WERI-Rb-1 (cell line): ENCODE measurements at regions not wholly inside any gene's neighbourhood (a gene's known extent, or its start where the extent isn't known, plus 50 kb on each side); places are given as distances from the start of the nearest gene placed in this dataset.
A peak's percentile ranks its signal among the peaks of the same experiment; 100 is the strongest.

Experiments used
- DNase-seq: peaks from one replicate; pipeline ENCODE4 v3.0.0-alpha.2; 2020
- H3K27ac ChIP-seq: fragments of 250-450 bp; sonication (Bioruptor Pico); 2 replicates; pipeline ENCODE4 v1.5.1; 2020; ENCODE audit warnings: mild to moderate bottlenecking, moderate library complexity
- H3K27me3 ChIP-seq: fragments of 250-450 bp; sonication (Bioruptor Pico); 2 replicates; pipeline ENCODE4 v1.5.1; 2021; ENCODE audit warnings: mild to moderate bottlenecking, low read depth, moderate library complexity; ENCODE audit not compliant: insufficient read depth, severe bottlenecking
- H3K36me3 ChIP-seq: fragments of 250-450 bp; sonication (Bioruptor Pico); 2 replicates; pipeline ENCODE4 v1.5.1; 2020; ENCODE audit warnings: mild to moderate bottlenecking, moderate library complexity
- H3K4me3 ChIP-seq: 2 replicates; pipeline ENCODE4 v1.5.1; 2011; ENCODE audit warnings: low read depth, mild to moderate bottlenecking, control low read depth, low read length
- H3K9me3 ChIP-seq: fragments of 250-450 bp; sonication (Bioruptor Pico); 2 replicates; pipeline ENCODE4 v1.5.1; 2021; ENCODE audit warnings: mild to moderate bottlenecking, moderate library complexity; ENCODE audit not compliant: severe bottlenecking
- CTCF ChIP-seq: IDR thresholded peaks from 2 replicates; pipeline ENCODE4 v1.5.1; 2011; ENCODE audit warnings: low read depth, mild to moderate bottlenecking, control low read depth, inconsistent platforms, low read length

DNA sequence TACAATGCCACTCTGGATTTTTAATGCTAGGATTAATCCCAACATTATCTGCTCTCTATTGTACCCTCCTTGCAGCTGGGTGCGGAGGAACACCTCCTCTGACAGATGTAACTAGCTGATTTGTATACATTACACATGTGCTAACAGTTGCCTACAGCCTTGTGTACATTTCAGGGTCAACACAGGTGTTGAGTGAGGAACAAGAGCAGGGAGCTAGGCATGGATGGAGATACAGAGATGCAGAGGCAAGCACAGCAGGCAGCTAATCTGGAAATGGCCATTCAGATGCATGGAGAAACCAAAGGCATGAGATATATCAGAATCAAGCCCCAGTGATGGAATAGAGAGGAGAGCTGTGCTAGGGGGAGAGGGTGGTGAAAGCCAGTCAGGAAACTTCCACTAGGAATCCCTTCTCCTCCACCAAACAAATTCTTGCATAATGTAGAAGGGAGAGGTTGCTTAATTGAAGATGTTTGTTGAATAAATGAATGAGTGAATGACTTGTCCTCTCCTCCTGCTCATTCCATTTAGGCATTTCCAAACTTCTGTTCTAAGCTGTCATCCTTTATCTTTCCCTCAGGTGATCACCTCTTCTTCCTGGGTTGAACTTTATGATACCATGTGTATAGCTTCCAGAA lies 313.2 kb downstream of the ATP23 start:
- H3K36me3 ChIP-seq = no peaks in the 10 kb centered on the region
- no peak for DNase-seq
- TF ChIP-seq CTCF = no peak
- no peaks in the 10 kb centered on the region for H3K27me3 ChIP-seq
- peaks cover 6% of the 10 kb centered on the region for H3K9me3 ChIP-seq
- peak overlapping the region; percentile 81; the same call in 1 of the 2 replicates for H3K27ac ChIP-seq
- no peak overlapping the region for H3K4me3 ChIP-seq

- no peaks in the 10 kb centered on the region for H3K27me3 ChIP-seq
- no peak overlapping the region for H3K27ac ChIP-seq
- no peak for DNase-seq
- H3K4me3 ChIP-seq = no peak overlapping the region
- TF ChIP-seq CTCF = no peak
- H3K9me3 ChIP-seq = no peaks in the 10 kb centered on the region
- no peaks in the 10 kb centered on the region for H3K36me3 ChIP-seq
These were observed 321.4 kb downstream of the ATP23 start for GRCh38 chr12:58262796-58263195.

DNA sequence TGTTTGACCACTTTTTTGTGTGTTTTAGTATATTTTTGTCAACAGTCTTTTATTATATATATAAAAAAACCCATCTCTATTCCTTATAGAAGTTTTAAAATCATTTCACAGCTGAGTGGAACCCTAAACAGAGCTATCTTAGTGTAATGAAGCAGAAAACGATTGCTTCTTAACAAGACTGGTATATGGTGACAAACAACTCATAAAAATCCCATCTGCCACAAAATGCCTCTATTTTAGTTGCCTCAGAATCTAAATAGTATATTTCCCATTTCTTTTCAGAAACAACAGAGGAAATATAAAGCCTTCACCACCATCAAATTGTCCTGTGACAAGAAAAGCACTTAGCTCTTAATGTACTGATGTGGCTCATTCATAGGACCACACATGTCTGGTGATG lies 322.4 kb downstream of the ATP23 start:
- Histone ChIP-seq H3K27ac (no peak overlapping the region), H3K9me3 (no peaks in the 10 kb centered on the region), H3K36me3 (no peaks in the 10 kb centered on the region), H3K27me3 (no peaks in the 10 kb centered on the region), H3K4me3 (no peak overlapping the region)
- no peak for DNase-seq
- no peak for TF ChIP-seq CTCF

- Histone ChIP-seq H3K9me3 (no peaks in the 10 kb centered on the region), H3K36me3 (no peaks in the 10 kb centered on the region), H3K4me3 (no peak overlapping the region), H3K27me3 (no peaks in the 10 kb centered on the region), H3K27ac (no peak overlapping the region)
- no peak for DNase-seq
- TF ChIP-seq CTCF = no peak
These were observed 326.7 kb downstream of the ATP23 start for GRCh38 chr12:58268069-58268468.

DNA sequence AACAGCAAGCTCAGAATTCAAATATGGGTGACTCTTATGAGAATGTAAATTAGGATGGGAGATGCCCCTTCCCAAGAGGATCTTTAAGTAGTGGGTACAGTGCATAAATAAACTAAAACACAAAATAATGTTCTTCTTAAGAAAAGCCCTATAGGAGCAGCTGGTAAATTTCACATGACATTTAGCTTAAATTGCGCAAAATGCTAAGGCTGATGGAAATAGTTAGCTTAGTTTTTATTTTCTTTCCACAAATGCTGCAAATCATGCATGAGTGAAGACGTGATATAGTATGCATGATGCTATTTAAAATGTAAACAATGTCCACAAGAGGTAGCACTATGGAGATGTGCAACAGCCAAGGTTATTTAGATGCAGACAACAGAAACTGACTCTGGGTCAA lies 328.1 kb downstream of the ATP23 start:
- Histone ChIP-seq H3K27me3 (no peaks in the 10 kb centered on the region), H3K4me3 (no peak overlapping the region), H3K36me3 (no peaks in the 10 kb centered on the region), H3K9me3 (no peaks in the 10 kb centered on the region), H3K27ac (no peak overlapping the region)
- DNase-seq = no peak
- TF ChIP-seq CTCF = no peak
